Activated CD8-positive, alpha-beta memory T cell treated with anti-CD3 and anti-CD28 coated beads, Interleukin-2, amount 50 U/mL, for 48 hours (primary cell): ENCODE measurements at regions not wholly inside any gene's neighbourhood (a gene's known extent, or its start where the extent isn't known, plus 50 kb on each side); places are given as distances from the start of the nearest gene placed in this dataset.
"Not testable (repeated sequence)": the region's sequence is repeated elsewhere in the genome, so short reads cannot be mapped to it uniquely, and the experiment has no call there.

Experiments used
- DNase-seq: peaks from one replicate; pipeline ENCODE4 v3.0.0-alpha.2; 2020

GRCh38 chr4:106869551-106869950, 166.6 kb downstream of the DKK2 start:
- DNase-seq, result no peak

- no peak for DNase-seq
Measured at GRCh38 chr4:106868381-106869035, 167.6 kb downstream of the DKK2 start.

- DNase-seq, result no peak
Measured at GRCh38 chr4:106864231-106864630, 171.9 kb downstream of the DKK2 start.

GRCh38 chr4:106854569-106855351, 181.4 kb downstream of the DKK2 start:
- DNase-seq, result no peak

GRCh38 chr4:106852426-106852825, 183.7 kb downstream of the DKK2 start:
- DNase-seq, result no peak

- no peak for DNase-seq
Measured at GRCh38 chr4:106851726-106852125, 184.4 kb downstream of the DKK2 start.

GRCh38 chr4:106850691-106851090, 185.4 kb downstream of the DKK2 start:
- DNase-seq, result no peak

GRCh38 chr4:106835919-106836318, 200.2 kb downstream of the DKK2 start:
- DNase-seq, result no peak

- no peak for DNase-seq
Measured at GRCh38 chr4:106830879-106831278, 205.2 kb downstream of the DKK2 start.

- no peak for DNase-seq
Measured at GRCh38 chr4:106818764-106819163, 217.3 kb downstream of the DKK2 start.

- no peak for DNase-seq
Measured at GRCh38 chr4:106816496-106816895, 219.6 kb downstream of the DKK2 start.

- DNase-seq, result no peak
Measured at GRCh38 chr4:106810122-106810521, 226.0 kb downstream of the DKK2 start.

- no peak for DNase-seq
Measured at GRCh38 chr4:106809076-106809475, 227.0 kb downstream of the DKK2 start.

GRCh38 chr4:106806158-106806797, 229.8 kb downstream of the DKK2 start:
- no peak for DNase-seq

- no peak for DNase-seq
Measured at GRCh38 chr4:106803083-106803482, 233.0 kb downstream of the DKK2 start.

GRCh38 chr4:106801386-106801785, 234.7 kb downstream of the DKK2 start:
- no peak for DNase-seq

- DNase-seq, result no peak
Measured at GRCh38 chr4:106796876-106797275, 239.2 kb downstream of the DKK2 start.

- DNase-seq, result no peak
Measured at GRCh38 chr4:106795326-106795725, 240.8 kb downstream of the DKK2 start.

GRCh38 chr4:106793933-106794332, 242.2 kb downstream of the DKK2 start:
- no peak for DNase-seq

- no peak for DNase-seq
Measured at GRCh38 chr4:106775636-106776035, 260.5 kb downstream of the DKK2 start.

- DNase-seq, result not testable (repeated sequence)
Measured at GRCh38 chr4:106774055-106774454, 262.1 kb downstream of the DKK2 start.

GRCh38 chr4:106773076-106773905, 262.8 kb downstream of the DKK2 start:
- no peak for DNase-seq

GRCh38 chr4:106767991-106768390, 268.1 kb downstream of the DKK2 start:
- DNase-seq, result no peak
